ENCODE measurements at regions not wholly inside any gene's neighbourhood (a gene's known extent, or its start where the extent isn't known, plus 50 kb on each side); places are given as distances from the start of the nearest gene placed in this dataset.

DNA sequence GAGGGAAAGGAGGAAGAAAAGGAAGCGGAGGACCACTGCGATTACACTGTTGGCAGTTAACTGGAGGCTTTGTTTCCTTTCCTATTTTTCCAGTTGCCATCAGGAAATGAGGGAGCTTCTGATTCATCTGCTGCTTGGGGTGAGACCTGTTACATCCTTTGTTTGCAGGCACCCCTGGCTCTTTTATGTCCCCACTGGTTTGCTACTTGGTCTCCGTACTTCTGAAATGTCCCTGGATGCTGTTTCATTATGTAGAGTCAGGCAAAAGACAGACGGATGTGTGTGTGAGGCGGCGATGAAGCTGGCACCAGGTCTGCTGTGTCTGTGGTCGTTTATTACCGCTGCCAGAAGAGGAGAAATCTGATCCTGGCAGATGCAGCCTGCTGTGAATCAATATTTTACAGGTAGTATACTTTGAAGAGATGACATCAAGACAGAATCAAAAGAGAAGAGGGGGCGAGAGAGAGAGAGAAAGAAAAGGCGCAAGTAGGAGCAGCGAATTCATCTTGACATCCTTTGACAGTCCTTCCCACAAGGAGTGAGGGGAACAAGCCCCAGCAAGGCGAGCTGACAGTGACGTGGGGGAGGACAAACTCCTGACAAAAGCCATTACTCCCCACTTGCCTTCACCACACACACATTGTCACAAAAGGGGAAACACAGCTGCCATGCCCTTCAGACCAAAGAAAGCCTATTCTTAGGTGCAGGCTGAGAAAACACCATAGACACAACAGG lies 145.9 kb upstream of the FBXL4 start:
- H3K9me3 ChIP-seq: no peaks in the 10 kb centered on the region

DNA sequence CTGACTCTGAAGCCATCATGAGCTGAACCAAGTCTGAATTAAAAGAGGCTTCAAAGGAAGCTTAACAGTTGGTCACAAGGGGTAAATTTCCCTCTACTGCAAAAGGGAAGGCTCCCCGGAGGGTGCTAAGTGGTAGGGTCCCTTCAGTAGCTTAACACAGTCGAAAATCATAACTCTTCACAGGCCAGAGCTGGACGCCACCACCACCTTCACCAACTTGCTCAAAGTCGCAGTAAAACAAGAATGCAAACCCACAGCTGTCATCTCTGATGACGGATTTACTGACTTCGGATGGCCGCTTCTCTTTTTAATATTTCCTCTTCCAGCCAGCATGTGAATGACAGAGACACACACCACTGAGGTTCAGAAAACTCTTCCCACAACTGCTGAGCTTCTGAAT lies 144.7 kb upstream of the FBXL4 start:
- Histone ChIP-seq H3K4me3 (ENCODE audit: low read depth in 1 of 2, low read length in 1 of 2) (no peak overlapping the region), H3K27me3 (peaks cover 66% of the 10 kb centered on the region), H3K9me3 (no peaks in the 10 kb centered on the region), H3K4me1 (ENCODE audit: control insufficient read depth in 1 of 2, insufficient read depth in 1 of 2, low read depth in 1 of 2, low read length in 1 of 2) (no peaks in the 10 kb centered on the region), H3K36me3 (no peaks in the 10 kb centered on the region), H3K27ac (no peak overlapping the region)
- TF ChIP-seq, protein P1, sequence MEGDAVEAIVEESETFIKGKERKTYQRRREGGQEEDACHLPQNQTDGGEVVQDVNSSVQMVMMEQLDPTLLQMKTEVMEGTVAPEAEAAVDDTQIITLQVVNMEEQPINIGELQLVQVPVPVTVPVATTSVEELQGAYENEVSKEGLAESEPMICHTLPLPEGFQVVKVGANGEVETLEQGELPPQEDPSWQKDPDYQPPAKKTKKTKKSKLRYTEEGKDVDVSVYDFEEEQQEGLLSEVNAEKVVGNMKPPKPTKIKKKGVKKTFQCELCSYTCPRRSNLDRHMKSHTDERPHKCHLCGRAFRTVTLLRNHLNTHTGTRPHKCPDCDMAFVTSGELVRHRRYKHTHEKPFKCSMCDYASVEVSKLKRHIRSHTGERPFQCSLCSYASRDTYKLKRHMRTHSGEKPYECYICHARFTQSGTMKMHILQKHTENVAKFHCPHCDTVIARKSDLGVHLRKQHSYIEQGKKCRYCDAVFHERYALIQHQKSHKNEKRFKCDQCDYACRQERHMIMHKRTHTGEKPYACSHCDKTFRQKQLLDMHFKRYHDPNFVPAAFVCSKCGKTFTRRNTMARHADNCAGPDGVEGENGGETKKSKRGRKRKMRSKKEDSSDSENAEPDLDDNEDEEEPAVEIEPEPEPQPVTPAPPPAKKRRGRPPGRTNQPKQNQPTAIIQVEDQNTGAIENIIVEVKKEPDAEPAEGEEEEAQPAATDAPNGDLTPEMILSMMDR (IDR thresholded peaks at IDR 0.05): no peak

More for the DNA sequence above, 145.9 kb upstream of the FBXL4 start:
- peaks cover 66% of the 10 kb centered on the region for H3K27me3 ChIP-seq
- H3K4me3 ChIP-seq (ENCODE audit: low read depth in 1 of 2, low read length in 1 of 2): no peak overlapping the region
- no peaks in the 10 kb centered on the region for H3K36me3 ChIP-seq
- H3K4me1 ChIP-seq (ENCODE audit: control insufficient read depth in 1 of 2, insufficient read depth in 1 of 2, low read depth in 1 of 2, low read length in 1 of 2): no peaks in the 10 kb centered on the region
- no peak overlapping the region for H3K27ac ChIP-seq
- TF ChIP-seq, protein P1 (IDR thresholded peaks at IDR 0.05): no peak

DNA sequence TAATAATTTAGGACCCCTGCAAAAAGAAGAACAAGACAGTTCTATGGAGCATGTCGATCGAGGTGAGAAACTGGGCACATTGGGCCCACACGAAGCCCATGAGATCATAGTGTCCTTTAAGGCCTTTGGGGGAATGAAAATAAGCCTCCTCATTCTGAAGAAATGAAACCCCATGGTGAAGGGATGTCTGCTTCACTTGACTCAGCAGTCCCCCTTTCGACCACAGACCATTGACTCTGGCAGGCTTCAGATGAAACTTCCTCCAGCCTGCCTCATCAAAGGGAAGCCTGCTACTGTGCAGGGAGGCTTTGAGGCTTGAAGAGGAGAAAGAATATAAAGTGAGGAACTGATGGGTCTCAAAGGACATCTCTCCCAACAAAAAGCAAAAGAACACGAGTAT lies 144.2 kb upstream of the FBXL4 start:
- H3K27ac ChIP-seq: no peak overlapping the region
- H3K4me3 ChIP-seq (ENCODE audit: low read depth in 1 of 2, low read length in 1 of 2): no peak overlapping the region
- no peaks in the 10 kb centered on the region for H3K36me3 ChIP-seq
- TF ChIP-seq, protein P1 (IDR thresholded peaks at IDR 0.05): no peak
- no peaks in the 10 kb centered on the region for H3K4me1 ChIP-seq (ENCODE audit: control insufficient read depth in 1 of 2, insufficient read depth in 1 of 2, low read depth in 1 of 2, low read length in 1 of 2)
- H3K9me3 ChIP-seq: no peaks in the 10 kb centered on the region
- peaks cover 66% of the 10 kb centered on the region for H3K27me3 ChIP-seq

DNA sequence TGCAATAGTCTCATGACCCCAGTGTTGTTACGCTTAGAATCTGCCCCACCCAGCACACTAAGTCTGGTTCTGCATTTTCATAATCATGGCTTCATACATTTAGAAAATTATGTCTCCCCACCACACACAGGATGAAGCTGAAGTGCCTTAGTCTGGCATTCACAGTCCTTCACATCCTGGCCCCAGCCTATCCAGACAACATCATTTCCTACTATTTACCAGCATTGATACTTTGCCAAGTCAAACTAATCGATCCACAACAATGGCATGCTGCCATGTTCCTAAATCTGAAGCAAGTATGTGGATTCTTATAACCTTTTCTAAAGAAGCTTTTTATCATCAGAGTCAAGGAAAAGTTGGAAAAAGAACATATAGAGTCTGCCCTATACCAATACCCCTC lies 132.4 kb upstream of the FBXL4 start:
- Histone ChIP-seq H3K4me1 (ENCODE audit: control insufficient read depth in 1 of 2, insufficient read depth in 1 of 2, low read depth in 1 of 2, low read length in 1 of 2) (no peaks in the 10 kb centered on the region), H3K4me3 (ENCODE audit: low read depth in 1 of 2, low read length in 1 of 2) (no peak overlapping the region), H3K9me3 (no peaks in the 10 kb centered on the region), H3K27me3 (peaks cover 5% of the 10 kb centered on the region), H3K36me3 (no peaks in the 10 kb centered on the region), H3K27ac (no peak overlapping the region)
- TF ChIP-seq, protein P1 (IDR thresholded peaks at IDR 0.05): no peak

DNA sequence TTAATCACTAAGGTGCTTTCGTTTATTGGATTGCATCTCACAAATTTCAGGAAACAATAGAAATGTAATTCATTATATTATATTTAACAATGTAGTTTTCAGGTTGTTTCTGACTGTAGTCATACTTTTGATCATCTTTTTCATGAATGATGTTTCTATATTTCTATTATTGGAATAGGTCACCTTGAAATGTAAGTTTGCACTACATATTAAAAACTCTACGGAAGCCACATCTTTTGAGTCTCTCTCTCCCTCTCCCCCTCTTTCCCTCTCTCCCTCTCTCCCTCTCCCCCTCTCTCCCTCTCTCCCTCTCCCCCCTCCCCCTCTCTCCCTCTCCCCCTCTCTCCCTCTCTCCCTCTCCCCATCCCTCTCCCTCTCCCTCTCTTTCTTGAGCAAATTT lies 131.3 kb upstream of the FBXL4 start:
- Histone ChIP-seq H3K27me3 (peaks cover 14% of the 10 kb centered on the region), H3K9me3 (no peaks in the 10 kb centered on the region), H3K4me3 (ENCODE audit: low read depth in 1 of 2, low read length in 1 of 2) (no peak overlapping the region), H3K4me1 (ENCODE audit: control insufficient read depth in 1 of 2, insufficient read depth in 1 of 2, low read depth in 1 of 2, low read length in 1 of 2) (no peaks in the 10 kb centered on the region), H3K36me3 (no peaks in the 10 kb centered on the region), H3K27ac (no peak overlapping the region)
- TF ChIP-seq, protein P1 (IDR thresholded peaks at IDR 0.05): no peak

Measured in neutrophil (primary cell).